Kidney (tissue), 13 donors: ENCODE measurements at regions not wholly inside any gene's neighbourhood (a gene's known extent, or its start where the extent isn't known, plus 50 kb on each side); places are given as distances from the start of the nearest gene placed in this dataset.

Source experiments
- DNase-seq, 5 donors: peaks; one replicate each; pipeline ENCODE4 v3.0.0-alpha.2; 2013 to 2020
- FAIRE-seq: peaks from 2 replicates; lab custom pipeline; 2012; peaks lifted over from hg19 to GRCh38; lab: Jason Lieb, UNC
- H3K27ac ChIP-seq, 2 donors: one replicate each; pipeline ENCODE4 v1.7.0; 2013; ENCODE audit warnings: low read depth in 2 of 2, low read length in 2 of 2, inconsistent platforms in 1 of 2
- H3K27me3 ChIP-seq: one replicate; pipeline ENCODE4 v1.7.1; 2013; ENCODE audit warnings: low read length, inconsistent platforms; ENCODE audit not compliant: control insufficient read depth, insufficient read depth
- H3K36me3 ChIP-seq, 3 donors: one replicate each; pipeline versions ENCODE4 v1.7.0 to v1.7.1; 2013; ENCODE audit warnings: low read length in 3 of 3, control low read depth in 1 of 3, inconsistent platforms in 1 of 3; ENCODE audit not compliant: insufficient read depth in 3 of 3, control insufficient read depth in 2 of 3
- H3K4me1 ChIP-seq, 3 donors: one replicate each; pipeline versions ENCODE4 v1.7.0 to v1.7.1; 2013; ENCODE audit warnings: low read length in 3 of 3, inconsistent platforms in 1 of 3, low read depth in 1 of 3; ENCODE audit not compliant: control insufficient read depth in 2 of 3, insufficient read depth in 2 of 3
- H3K4me3 ChIP-seq, 3 donors: one replicate each; pipeline versions ENCODE4 v1.7.0 to v1.8.1; 2013; ENCODE audit warnings: low read length in 3 of 3, control low read depth in 1 of 3, inconsistent platforms in 1 of 3
- H3K9ac ChIP-seq, 3 donors: one replicate each; pipeline versions ENCODE4 v1.7.0 to v1.7.1; 2013; ENCODE audit warnings: low read length in 3 of 3, control low read depth in 1 of 3, inconsistent platforms in 1 of 3
- H3K9me3 ChIP-seq, 3 donors: one replicate each; pipeline versions ENCODE4 v1.7.0 to v1.7.1; 2013; ENCODE audit warnings: low read length in 3 of 3, control low read depth in 1 of 3, inconsistent platforms in 1 of 3; ENCODE audit not compliant: control insufficient read depth in 2 of 3, insufficient read depth in 1 of 3
- intact Hi-C: fragments of 100-400 bp; cut with DNase I; formaldehyde crosslinking; loops from one replicate; pipeline ENCODE4 v1.11.1; 2022
- TF ChIP-seq, protein P1 (sequence below): IDR thresholded peaks from 3 replicates; pipeline ENCODE4 v1.5.1; 2012; ENCODE audit warnings: mild to moderate bottlenecking, moderate library complexity, borderline replicate concordance; ENCODE audit not compliant: insufficient read depth; ENCODE audit errors: extremely low read depth
- donor health status: control.
- donor health status: control.
- donor health status: control.
- donor health status: control.
- donor health status: control.
- donor health status: DM: yes; HTN: yes; CAD: no.
- donor health status: Normal renal cell carcinoma (clear cell type).

DNA sequence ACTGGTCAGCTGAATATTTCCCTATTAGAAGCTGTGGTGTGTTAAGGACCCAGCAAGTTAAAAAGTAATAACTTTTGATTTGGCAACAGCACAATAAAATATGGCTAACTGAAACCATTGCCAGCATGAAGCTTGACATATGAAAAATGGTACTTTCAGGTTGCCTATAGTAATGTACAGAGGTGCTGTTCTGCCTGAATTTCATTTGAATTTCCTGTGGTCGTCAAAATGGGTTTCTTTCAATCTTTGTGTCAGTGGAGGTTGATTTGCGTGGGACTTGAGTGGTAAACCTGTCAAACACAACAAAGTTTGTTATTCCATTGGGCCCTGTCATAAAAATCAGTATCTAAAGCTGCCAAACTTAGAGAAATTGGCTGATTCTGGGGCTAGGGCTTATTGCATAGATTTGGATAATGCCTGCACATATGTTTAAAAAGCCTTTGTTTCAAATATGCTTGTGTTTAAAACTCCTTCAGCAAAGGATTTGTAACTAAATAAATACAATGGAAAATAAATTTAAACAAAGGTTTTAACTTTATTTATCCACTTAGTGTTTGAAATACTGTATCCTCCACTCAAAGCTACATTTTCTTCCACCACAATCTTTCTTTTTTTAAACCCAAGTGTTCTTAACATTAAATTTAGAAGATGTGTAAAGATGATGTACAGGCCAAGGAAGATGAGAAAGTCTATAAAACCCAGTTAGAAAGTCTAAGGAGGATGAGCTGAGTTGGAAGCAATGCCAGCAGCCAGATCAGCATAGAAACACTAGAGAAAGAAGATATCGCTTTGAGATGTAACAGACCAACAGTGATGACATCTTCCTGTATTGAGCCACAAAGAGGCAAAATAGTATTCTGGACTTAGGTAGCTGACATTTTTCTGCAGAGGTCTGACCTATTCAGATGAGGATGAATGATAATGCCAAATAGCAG, 134.8 kb upstream of the GIMD1 start:
- Histone ChIP-seq H3K27ac (no peak overlapping the region), H3K9ac (no peak overlapping the region), H3K27me3 (no peaks in the 10 kb centered on the region), H3K4me1 (no peaks in the 10 kb centered on the region), H3K4me3 (no peak overlapping the region), H3K9me3 (no peaks in the 10 kb centered on the region), H3K36me3 (no peaks in the 10 kb centered on the region)
- TF ChIP-seq, protein P1, sequence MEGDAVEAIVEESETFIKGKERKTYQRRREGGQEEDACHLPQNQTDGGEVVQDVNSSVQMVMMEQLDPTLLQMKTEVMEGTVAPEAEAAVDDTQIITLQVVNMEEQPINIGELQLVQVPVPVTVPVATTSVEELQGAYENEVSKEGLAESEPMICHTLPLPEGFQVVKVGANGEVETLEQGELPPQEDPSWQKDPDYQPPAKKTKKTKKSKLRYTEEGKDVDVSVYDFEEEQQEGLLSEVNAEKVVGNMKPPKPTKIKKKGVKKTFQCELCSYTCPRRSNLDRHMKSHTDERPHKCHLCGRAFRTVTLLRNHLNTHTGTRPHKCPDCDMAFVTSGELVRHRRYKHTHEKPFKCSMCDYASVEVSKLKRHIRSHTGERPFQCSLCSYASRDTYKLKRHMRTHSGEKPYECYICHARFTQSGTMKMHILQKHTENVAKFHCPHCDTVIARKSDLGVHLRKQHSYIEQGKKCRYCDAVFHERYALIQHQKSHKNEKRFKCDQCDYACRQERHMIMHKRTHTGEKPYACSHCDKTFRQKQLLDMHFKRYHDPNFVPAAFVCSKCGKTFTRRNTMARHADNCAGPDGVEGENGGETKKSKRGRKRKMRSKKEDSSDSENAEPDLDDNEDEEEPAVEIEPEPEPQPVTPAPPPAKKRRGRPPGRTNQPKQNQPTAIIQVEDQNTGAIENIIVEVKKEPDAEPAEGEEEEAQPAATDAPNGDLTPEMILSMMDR, result no peak
- DNase-seq, result no peak
- intact Hi-C loops, result no loop called here
- FAIRE-seq, result no peak

DNA sequence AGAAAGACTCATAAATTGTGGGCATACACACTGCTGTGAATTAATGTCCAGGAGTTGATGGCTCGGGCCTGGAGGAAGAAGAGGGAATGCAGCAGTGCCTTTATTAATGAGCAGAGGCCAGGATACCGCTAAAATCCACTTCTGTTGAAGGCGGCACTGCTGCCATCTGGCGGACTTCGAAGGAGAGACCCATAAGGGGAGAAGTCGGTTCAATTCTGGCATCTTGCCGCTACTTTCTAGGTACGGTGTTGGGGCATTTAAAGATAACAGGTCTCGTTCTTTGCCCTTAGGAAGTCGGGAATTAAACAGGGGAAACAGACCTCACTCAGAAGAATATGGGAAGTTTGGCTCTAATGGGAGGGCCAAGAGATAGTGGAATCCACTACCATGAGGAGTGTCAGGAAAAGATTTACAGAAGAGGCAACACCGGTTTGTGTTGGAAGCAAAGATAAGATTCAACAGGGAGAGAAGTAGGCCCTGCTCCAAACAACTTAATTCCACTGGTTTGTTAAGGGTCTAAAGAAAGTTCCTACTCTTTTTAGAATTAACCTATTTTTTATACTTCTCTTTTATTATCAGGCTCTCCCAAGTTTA, 133.6 kb upstream of the GIMD1 start:
- Histone ChIP-seq H3K9ac (no peak overlapping the region), H3K36me3 (no peaks in the 10 kb centered on the region), H3K4me1 (no peaks in the 10 kb centered on the region), H3K9me3 (no peaks in the 10 kb centered on the region), H3K27ac (no peak overlapping the region), H3K4me3 (no peak overlapping the region), H3K27me3 (no peaks in the 10 kb centered on the region)
- DNase-seq (peak in 4 of 5 donors; percentile 47 to 82 (median 62)), FAIRE-seq (no peak)
- TF ChIP-seq, protein P1, result peak; percentile 68
- intact Hi-C loops, result no loop called here

DNA sequence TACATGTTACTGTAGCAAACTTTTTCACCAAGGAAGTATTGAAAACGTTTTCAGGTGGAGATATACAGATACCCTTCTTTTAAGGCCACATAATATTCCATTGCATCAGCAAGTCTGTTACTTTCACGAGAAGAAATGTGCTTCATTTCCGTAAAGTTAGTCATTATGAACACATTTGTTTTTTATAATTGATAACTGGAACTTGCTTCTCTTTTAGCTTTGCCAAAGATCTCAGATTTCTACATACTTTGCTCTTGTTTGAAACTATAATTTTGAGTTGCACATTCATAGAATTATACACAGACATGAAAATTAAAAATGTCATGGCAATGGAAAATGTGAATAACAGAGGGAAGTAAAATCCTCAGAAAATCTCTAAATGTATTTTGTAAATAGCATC, 128.7 kb upstream of the GIMD1 start:
- FAIRE-seq (no peak), DNase-seq (no peak)
- Histone ChIP-seq H3K4me1 (no peaks in the 10 kb centered on the region), H3K36me3 (no peaks in the 10 kb centered on the region), H3K27ac (no peak overlapping the region), H3K9me3 (no peaks in the 10 kb centered on the region), H3K9ac (no peak overlapping the region), H3K4me3 (no peak overlapping the region), H3K27me3 (no peaks in the 10 kb centered on the region)
- TF ChIP-seq, protein P1, result no peak
- intact Hi-C loops, result no loop called here
